Lung microvascular endothelial cell (primary cell): ENCODE measurements at regions not wholly inside any gene's neighbourhood (a gene's known extent, or its start where the extent isn't known, plus 50 kb on each side); places are given as distances from the start of the nearest gene placed in this dataset.
A peak's percentile ranks its signal among the peaks of the same experiment; 100 is the strongest.

Experiments
- DNase-seq, 2 donors: peaks; one replicate each; pipeline versions ENCODE4 v3.0.0 to v3.0.0-alpha.2; 2010; ENCODE audit warnings: low read depth in 2 of 2

DNA sequence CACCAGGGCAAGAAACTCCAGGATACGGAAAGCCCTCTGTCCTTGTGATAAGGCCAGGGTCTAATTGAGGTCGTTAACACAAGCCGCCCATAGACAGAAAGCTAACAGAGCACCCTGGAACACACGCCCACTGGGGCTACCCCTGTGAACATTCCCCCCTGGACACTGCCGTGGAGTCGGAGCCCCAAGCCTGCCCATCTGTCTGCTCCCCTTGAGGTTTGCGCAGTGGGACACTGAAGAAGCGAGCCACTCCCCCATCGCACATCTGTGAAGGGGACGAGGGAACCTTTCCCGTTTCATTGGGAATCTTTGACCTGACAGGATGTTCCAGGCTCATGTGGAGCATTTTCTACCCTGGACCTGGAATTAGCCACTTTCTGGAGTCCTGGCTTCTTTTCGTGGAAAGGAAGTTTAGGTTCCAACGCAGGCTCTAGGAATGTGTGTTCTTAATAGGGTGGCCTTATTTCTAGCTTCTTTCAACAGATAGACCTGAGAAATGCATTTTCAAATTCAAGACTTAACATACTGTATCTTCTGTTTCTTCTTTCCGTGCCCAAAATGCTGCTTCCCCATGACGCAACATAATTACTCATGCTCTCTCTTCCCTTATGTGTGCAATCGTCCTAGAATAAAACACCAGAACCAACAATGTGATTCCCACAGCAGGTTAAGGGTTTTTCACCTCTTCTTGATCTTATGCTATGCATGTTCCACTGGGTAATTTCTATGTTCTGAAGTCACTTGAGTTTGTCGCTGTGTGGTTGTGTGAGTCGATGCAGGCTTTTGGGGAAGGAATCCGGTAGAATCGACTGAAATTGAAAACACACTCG is 161.1 kb downstream of the ERMARD start:
- no peak for DNase-seq

DNA sequence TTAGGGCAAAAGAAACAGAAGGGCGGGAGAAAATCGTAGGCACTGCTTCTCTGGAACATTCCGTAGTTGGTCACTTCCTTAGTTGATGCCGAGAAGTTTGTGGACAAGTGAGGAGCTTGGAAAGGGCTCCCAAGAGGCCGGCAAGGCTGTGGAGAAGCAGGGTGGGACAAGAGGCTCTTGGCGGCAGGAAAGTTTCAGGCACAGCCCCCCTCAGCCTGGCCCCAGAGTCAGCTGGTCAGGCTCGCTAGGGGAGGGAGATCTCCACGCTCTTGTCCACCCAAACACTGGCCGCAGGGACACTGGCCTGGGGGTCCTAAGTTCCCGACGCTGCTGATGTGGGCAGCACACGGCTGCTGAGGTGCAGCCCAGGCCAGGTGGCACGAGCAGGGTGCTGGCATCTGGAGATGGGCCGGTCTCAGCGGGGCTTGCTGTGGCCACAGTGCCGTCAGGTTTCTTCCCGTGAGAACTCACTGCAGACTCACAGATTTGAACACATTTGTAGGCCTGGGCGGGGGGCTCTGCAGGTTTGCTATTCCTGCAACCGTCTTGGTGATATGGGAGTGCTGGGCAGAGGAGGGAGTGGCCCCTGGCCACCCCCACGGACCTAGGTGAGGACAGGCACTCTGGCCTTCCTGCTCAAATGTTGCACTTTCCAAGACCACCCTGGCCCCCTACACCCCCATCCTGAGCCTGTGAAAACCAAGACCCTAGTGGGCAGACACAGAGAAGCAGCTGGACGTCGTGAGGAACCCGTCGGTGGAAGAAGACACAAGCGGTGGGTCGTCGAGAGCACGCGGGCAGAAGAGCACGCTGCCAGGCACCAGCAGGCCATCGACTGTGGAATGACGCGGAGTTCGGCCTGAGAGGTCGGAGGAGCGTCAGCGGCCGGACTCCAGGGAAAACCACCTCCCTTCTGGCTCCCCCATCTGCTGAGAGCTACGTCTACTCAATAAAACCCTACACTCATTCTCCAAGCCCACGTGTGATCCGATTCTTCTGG is 160.1 kb downstream of the ERMARD start:
- no peak for DNase-seq

DNA sequence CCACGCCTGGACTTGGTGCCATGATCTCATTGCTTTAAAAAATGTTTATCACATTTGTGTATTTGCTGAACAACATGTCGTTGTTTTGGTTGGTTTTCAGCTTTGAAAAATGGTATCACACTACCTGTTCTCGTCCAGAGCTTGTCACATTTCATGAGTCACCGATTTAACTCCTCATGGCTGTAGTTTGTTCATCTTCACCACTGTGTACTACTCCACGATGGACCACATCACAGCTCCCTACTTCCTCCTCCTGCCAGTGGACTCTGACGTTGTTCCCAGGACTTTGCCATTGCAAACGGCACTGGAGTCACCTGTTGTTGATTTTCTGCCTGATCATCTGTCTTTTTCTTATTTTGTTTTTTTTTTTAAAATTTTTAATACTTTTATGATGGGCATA is 157.7 kb downstream of the ERMARD start:
- DNase-seq = no peak

DNA sequence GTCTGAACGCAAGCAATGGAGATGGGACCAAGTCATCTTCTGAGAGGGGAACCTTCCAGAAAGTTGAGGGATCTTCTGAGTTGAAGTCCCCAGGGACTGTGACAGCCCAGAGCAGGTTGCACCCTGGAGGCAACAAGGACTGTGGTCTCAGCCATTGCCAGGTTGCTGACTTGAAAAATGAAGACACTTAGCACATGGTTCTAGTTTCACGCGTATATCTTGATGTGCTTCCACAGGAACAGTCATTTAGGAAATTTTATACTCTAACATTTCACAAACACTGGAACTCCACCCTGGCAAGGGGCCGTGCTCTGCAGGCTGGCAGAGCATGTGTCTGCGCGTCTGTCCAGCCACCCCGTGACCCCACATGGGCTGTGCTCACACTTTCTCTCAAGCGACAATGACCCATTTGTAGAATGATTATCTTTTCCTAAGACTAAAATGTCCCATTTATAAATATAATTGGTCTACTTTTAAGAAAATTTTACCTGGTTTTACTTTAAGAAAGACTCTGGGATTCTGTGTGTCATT is 157.0 kb downstream of the ERMARD start:
- peak in 1 of 2 donors; percentile 47 for DNase-seq

DNA sequence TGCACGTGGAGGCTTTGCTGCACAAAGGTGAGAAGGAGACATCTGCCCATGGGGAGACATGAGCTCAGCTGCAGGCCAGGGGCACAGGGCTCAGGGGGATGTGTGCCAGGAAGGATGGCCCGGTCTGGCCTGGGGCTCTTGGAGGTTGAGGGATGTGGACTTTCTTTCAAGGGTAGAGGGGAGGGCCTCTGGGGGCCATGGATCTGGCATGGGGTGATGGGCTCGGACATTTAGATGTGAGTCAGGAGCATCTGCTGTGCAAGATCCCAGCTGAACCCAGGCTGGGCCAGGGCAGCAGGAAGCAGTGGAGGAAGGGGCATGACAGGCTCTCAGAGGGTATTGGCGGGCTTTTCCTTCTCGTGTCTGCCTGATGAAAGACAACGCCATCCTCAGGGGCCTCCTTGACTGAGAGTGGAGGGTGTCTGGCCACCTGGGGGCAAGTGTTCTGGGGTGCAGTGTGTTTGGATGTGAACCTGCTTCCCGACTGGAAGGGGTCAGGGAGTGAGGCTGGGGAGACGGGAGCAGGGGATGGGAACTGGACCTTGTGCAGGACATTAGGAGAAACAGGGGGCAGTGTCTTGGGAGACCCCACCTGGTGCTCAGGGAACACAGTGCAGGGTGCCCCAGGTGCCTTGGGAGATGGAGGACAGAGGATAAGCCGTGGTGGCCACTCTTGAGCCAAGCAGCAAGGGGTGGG is 156.1 kb downstream of the ERMARD start:
- DNase-seq = no peak

DNA sequence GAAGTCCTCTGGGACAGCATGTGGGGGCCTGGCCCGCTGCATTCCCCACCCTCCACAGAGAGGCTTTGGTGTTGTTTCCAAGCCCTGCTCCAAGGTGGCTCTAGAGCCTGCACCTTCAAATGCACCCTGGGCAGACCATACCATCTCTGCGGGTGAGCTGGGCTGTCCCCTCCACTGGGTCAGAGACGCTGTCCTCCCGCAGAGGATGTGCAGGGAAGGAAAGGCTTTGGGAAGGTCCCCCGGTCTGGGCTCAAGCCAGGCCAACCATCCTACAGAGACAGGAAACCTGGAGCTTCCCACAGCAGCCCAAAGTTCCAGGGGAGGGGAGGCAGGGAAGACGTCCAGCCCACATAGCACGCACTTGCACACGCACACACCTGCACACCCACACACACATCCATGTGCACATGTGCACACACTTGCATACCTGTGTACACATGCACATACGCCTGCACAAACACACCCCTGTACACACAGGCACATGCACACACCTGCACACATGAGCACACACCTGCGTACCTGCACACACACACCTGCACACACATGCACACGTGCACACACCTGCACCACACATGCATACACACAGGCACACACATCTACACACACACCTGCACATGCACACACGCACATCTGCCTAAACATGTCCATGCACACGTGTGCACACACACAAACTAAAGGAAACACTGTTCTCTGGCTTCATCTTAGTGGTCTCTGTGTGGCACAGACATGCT is 155.4 kb downstream of the ERMARD start:
- DNase-seq = peak; percentile 24 to 60

DNA sequence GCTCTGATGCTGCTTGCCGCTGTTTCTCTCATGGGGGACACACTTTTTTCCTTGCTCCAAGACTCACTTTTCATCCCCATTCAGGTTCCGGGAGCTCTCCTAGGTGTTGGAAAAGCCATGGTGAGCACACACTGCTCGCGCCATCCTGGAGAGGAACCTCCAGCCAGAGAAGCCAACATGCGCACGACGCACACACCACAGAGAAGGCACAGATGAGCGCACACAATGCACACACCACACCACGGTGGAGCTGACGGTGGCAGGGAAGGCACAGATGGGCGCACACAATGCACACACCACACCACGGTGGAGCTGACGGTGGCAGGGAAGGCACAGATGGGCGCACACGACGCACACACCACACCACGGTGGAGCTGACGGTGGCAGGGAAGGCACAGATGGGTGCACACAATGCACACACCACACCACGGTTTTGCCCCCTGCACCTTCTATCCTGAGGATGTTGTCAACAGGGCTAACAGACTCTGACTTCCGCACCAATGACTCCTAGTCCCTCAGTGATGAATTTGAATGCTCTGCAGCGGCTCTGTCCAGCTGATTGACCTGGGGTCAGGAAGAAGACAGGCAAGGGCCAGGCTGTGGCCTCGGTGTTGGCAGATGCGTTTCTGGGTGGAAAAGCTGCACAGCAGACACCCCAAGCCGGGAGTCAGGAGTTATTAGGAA is 154.7 kb downstream of the ERMARD start:
- peak; percentile 24 to 44 for DNase-seq

DNA sequence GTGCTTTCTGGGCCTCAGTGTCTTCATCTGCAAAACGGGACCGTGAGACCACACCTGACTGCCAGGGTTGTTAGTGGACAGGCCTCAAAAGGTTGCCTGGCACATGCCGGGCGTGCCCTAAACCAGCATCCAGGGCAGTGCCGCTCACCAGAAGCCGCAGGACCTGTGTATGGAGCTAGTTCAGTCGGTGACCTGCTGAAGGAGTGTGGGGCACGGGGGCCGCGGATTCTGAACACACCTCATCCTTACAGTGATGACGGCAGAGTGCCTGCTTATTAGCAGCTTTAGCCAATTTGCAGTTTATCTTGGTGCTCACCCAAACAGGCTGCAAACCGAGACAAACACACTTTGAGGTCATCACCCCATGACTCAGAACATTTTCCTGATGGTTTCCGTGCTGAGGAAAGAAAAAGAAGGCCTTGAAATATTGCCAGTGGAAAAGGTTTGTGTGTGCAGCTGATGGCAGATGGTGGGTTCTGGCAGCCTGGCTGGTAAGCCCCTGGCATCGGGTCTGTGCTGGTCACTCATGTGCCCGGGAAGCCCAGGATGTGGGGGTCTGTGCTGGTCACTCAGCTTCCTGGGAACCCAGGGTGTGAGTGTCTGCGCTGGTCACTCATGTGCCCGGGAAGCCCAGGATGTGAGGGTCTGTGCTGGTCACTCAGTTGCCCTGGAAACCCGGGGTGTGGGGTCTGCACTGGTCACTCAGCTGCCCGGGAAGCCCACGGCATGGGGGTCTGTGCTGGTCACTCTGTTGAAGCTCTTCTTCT is 153.8 kb downstream of the ERMARD start:
- DNase-seq = peak; percentile 95 to 98

DNA sequence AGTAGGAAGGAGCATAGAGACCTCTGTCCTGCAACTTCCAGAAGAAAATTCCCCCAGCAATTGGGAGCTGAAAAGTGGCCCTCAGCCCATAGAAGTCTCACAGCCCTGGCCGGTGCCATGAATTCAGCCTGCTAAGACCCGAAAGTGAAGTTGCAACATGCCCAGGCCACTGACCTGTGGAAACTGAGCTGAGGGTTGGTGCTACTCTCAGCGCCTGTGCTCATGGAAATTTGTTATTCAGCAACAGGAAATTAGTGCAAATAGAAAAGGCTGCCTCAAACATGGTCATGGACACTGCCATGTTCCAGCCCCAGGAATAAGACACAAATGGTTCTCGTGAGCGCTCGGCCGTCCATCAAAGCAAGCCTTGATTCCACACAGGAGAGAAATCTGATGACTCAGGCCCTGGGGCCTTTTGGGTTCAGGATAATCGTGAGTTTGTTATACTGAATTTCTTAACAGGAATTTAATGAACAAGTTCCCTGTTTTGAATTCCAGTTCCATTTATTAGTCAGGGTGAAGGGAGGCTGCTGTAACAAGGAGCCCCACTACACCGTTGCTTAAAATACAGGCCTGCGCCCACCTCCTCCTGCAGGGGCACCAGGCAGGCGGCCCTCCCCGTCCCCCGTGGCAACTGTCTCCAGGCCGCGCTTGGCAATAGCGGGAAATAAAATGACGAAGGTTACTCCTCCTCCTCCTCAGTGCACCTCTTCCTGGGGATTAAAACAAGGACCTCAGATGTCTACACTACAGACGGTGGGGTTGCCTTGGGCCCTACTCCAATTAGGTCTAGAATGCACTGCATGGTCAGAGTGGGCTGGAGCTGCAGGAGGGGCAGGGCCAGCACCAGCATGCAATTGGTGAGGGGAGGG is 152.9 kb downstream of the ERMARD start:
- DNase-seq = peak; percentile 23 to 86

DNA sequence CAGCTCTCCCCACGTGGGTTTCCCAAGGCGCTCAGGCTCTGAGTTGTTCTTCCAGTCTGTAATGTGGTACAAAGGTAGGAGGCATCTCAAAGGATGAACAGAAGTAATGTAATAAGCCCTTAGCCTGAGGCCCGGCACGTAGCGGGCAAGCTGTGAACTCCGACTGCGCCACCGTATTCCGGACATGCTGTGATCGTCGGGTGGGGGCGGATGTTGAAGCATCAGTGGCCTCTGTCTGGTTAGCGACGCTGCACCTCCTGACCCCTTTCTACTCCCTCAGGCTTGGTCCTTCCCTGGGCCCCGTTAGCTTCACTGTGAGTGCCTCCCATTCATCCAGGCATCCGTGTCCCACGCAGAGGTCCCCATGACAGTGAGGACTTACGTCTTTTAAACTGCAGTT is 151.7 kb downstream of the ERMARD start:
- DNase-seq = no peak

DNA sequence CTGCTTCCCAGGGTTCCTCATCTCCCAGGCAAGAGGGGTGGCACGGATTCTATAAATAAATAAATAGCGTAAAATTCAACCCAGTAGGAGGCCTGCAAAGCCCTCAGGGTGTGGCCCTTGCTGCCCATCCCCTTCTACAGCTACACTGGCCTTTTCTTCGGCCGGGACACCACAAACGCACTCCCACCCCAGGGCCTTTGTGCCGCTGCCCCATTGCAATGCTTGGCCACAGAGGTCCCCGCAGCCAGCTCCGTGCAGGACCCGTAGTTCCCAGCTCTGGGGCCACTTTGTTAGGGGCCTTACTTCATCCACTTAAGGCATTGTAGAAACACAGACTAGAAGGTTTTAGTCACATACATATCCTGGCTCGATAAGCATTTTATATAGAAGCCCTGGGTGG is 151.2 kb downstream of the ERMARD start:
- no peak for DNase-seq

DNA sequence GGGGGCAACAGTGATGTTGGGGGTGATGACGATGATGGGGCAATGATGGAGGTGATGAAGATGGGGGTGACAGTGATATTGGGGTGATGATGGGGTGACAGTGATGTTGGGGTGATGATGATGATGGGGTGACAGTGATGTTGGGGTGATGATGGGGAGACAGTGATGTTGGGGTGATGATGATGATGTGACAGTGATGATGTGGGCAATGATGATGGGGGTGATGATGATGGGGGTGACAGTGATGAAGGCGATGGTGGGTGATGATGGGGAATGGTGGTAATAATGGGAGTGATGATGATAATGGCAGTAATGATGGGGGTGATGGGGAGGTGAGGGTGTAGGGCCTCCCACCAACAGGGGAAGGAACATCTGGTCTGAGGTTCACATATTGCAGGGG is 150.6 kb downstream of the ERMARD start:
- no peak for DNase-seq

DNA sequence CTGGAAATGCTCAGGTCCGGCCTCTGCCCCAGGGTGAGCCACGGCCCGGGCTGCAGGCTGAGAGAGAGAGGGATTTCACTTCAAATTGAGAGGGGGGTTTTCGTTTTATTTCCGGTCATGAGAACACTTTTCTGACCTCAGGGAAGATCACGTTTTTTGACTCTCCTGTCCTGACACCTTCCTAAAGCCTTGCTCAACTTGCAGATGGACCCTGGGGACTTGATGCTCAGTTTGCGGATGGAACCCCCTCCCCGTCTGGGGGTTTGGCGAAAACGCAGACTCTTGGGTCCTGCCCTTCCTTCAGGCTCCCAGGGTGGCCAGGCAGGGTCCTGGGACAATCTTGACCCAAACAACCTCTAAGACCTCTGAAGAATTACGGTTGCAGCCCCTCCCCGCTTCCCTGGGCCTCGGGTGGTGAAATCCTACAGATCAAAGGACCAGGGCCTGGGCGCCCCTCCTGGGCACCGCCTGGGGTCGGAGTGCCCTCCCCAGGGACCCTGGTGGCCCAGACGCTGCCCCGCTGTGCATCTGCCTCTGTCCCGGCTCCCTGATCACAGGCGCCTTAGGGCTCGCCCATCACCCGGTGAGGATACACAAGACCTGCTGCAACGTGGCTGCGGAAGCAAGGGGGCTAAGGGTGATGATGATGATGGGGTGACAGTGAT is 148.2 kb downstream of the ERMARD start:
- DNase-seq = peak in 1 of 2 donors; percentile 54

DNA sequence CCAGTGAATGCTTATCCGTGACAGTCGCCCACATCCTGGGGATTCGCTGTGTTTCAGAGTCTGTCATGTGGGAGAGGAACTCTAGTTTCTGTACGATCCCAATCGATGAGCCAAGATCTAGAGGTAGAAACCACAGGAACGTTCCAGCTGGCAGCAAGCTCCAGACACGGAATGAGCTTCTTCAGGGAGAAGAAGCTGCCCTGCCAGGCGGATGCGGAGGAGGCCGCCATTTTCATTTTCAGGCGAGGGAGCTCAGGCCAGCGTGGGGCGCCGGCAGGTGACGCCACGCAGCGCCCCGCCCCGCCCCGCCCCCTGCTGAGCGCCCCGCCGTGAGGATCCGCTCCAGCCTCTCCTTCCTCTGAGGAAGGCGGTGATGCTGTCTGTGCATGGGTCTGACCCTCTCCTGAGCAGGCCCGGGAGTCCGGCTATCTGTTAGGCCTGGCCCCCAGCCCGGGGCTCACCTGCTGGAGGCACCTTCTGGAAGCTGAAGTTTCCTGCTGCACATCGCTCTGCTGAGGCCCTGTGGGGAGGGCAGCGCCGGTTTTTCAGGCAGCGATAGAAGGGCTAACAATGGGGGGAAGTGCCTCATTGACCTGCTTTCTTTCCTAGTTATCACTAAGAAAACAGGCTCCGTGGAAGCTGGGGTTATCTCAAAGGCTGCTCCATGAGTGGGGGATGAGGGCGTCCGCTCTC is 147.5 kb downstream of the ERMARD start:
- DNase-seq = peak; percentile 37 to 92

DNA sequence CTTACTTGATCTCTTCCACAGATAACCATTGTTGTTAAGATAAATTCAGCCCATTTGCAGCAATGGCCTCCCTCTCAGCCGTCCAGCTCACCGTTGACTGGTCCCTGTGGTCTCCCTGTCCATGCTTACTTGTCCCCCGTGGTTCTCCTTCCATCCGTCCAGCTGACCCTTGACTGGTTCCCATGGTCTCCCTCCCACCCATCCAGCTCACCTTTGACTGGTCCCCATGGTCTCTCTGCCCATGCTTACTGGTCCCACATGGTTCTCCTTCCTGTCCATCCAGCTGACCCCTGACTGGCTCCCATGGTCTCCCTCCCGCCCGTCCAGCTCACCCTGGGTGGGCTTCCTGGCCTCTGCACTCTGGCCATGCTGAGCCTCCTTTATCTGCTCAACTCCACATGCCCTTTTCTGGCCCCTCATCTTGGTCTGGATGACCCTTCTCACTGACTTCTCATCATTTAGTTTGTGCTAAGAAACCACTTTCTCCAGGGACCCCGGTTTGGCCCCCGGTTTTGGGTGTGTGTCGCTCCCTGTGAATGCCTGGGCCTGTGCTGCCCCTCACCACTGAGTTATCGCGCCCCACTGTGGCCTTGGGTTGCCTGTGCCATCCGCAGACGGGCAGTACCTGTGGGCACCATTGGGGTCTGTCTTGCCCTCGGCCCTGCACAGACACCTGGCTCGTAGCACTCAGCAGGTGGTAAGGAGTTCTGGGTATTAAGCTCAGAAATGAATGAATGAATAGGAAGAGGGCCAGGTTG is 146.4 kb downstream of the ERMARD start:
- no peak for DNase-seq

DNA sequence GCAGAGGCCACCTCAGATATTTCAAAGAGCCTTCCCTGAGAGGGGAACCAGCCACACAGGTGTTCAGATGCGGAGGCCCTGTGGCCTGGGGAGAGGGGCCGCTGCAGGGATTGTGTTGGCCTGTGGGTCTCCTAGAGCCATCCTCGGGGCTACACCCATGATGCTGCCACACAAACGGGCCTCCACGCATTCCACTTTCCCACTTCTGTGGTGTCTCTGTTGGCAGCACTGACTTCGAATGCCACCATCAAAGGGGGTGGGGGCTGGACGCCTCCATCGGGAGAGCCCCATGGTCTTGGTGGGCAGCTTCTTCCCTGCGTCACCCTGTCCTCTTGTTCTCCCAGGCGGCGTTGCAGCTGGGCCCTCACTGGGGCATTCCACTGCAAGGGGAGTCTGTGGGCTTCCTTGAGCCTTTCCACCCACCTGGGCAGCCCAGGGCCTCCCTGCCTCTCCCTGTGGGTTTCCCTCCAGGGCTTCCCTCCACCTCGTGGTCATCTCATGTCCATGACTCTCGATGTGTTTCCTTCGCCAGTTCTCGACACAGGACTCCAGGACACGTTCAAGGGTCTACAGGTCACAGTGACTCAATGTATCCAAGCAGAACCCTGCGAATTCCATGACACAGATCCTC is 145.5 kb downstream of the ERMARD start:
- no peak for DNase-seq
